ES-I3 (cell line): ENCODE measurements at regions not wholly inside any gene's neighbourhood (a gene's known extent, or its start where the extent isn't known, plus 50 kb on each side); places are given as distances from the start of the nearest gene placed in this dataset.

ENCODE experiments used
- H3K36me3 ChIP-seq: 2 replicates; pipeline ENCODE4 v1.6.1; 2013; ENCODE audit warnings: mild to moderate bottlenecking, low read length, control low read depth, moderate library complexity; ENCODE audit not compliant: insufficient read depth
- H3K4me1 ChIP-seq: 2 replicates; pipeline ENCODE4 v1.6.1; 2013; ENCODE audit warnings: mild to moderate bottlenecking, control low read depth, low read length; ENCODE audit not compliant: insufficient read depth
- H3K9ac ChIP-seq: 2 replicates; pipeline ENCODE4 v1.6.1; 2013; ENCODE audit warnings: low read depth, mild to moderate bottlenecking, low read length, moderate library complexity
- H3K9me3 ChIP-seq: 2 replicates; pipeline ENCODE4 v1.6.1; 2013; ENCODE audit warnings: mild to moderate bottlenecking, low read length, moderate library complexity; ENCODE audit not compliant: control insufficient read depth, insufficient read depth

DNA sequence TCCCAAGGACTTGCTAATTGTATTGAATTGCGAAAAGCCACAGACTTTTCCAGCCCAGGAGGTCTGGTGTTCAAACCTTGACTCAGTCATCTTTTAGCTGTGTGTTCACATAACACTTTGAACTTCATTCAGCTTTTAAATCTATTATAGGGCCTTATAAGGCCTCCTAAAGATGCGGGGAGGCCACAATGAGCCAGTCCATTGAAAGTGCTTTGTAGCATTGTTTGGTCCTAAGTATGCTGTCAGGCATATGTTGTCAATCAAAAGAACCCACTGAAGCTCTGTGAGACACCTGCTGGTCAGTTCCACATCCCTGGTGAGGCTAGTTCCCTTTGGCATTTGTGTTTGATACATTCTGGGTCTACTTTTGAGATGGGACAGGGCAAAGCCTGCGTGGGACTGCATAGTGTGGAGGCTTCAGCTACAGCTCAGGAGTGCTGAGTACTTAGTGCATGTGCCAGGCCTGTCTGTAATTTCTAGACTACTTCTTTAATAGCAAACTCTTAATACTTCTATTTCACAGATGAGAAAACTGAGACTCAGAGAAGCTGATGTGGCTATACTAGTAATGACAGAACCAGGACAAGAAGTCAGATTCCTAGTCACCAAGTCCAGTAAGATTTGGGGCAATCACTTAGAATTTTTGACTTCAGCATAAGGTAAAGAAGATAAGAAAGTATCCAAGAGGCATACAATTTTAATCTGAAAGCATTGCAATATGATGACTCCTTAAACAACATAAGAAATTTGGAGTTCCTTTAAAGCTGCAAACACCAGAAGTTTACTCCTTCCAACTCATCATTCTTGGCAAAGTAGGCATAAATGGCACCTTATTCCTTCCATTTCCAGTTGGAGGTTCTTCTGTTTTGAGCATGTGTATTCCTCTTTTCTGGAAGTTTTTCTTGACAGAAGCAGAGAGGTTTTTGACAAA lies 213.0 kb downstream of the PDCD6IP start:
- no peak overlapping the region for H3K9ac ChIP-seq
- no peaks in the 10 kb centered on the region for H3K36me3 ChIP-seq
- H3K9me3 ChIP-seq, result no peaks in the 10 kb centered on the region
- H3K4me1 ChIP-seq, result peaks cover 16% of the 10 kb centered on the region

DNA sequence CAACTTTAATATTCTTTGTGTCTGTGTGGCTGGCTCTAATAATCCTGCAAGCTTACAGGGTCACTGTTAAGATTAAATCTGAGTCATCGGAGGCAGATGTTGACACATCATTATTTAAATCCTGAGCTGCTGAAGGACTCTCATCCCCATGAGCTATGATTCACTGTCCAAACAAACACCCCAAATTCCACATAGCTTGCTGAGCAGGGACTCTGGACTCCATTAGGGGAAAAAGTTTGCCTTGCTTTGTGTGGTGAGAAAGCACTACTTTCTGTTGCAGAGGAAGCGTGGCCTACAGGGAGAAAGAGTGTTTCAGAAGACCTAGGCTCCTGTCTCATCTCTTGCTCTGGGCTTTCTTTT lies 213.7 kb downstream of the PDCD6IP start:
- H3K36me3 ChIP-seq, result no peaks in the 10 kb centered on the region
- peaks cover 16% of the 10 kb centered on the region for H3K4me1 ChIP-seq
- no peak overlapping the region for H3K9ac ChIP-seq
- no peaks in the 10 kb centered on the region for H3K9me3 ChIP-seq

DNA sequence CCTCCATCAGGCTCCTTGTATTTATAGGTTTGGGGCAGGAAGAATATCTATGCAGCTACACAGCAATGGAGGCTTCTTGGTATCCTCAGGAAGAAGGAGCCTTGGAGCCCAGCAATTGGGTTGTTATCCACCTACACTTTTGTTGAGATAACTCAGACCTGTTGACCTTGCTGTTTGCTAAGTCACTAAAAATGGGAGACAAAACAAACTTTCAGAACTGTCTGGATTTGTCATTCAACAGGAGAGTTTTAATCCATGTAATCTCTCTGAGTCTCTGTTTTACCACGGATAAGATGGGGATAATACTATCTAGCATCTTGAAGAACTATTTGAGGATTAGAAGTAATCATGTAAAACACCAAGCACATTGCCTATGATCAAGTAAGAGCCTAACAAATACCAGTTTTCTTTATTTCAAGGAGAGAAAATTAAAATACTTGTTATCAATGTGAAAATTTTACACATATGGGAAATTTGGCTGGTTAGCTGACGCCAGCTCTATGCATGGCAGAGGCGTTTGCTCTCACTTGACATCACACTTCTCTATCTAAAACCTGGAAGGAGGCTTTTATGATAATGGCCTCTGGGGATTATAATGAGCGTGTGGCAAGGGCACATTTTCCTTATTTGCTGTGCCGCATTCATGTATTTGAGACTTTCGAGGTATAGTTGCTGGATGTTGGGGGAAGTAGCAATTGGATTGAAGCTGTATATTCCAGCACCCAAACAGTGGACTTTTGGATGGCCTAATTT lies 215.6 kb downstream of the PDCD6IP start:
- Histone ChIP-seq H3K9ac (no peak overlapping the region), H3K4me1 (0 out of 2 replicates have a peak, but pooled peaks cover 6% of the 10 kb centered on the region), H3K36me3 (no peaks in the 10 kb centered on the region), H3K9me3 (no peaks in the 10 kb centered on the region)

DNA sequence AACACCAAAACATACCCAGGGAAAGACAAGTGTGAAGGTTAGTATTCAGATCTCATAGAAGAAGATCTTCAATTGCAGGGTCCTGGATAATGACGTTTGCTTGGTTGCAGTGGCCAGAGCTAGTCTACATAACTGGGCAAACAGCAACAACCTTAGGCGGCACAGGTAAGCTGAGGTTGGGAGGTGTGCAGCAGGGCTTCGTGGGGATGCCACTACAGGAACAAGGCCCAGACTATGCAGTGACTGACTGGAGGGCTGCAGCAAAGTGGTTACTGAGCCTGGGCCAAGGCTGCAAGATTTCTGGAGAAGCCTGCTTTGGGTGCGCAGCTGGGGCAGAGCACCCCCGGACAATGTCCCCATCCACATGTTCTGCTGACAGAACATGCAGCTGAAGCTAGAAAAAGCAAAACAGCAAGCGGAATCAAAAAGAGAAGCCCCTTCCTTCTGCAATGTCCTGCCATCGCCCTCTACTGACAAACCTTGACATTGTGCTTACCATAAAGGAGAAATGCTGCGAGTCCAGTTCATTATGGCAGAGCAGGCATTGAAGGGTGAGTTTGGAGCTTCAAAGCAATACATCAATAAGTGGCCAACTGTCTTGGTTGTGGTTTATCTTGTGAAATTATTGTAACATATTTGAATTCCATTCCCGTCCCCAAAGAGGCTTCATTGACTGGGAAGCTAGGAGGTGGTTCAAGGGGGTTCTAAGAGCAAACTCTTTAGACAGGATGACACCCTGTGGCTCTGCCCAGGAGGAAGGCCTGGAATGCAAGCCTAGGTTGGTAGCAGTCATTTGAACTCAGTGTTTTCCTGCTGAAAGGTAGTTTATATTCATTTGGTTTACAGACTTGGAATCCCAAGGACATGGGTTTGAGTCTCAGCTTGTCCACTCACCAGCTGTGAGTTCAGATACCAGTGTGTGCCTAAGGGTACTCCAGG lies 217.0 kb downstream of the PDCD6IP start:
- no peak overlapping the region for H3K9ac ChIP-seq
- H3K4me1 ChIP-seq, result 0 out of 2 replicates have a peak, but pooled peaks cover 6% of the 10 kb centered on the region
- no peaks in the 10 kb centered on the region for H3K9me3 ChIP-seq
- no peaks in the 10 kb centered on the region for H3K36me3 ChIP-seq

DNA sequence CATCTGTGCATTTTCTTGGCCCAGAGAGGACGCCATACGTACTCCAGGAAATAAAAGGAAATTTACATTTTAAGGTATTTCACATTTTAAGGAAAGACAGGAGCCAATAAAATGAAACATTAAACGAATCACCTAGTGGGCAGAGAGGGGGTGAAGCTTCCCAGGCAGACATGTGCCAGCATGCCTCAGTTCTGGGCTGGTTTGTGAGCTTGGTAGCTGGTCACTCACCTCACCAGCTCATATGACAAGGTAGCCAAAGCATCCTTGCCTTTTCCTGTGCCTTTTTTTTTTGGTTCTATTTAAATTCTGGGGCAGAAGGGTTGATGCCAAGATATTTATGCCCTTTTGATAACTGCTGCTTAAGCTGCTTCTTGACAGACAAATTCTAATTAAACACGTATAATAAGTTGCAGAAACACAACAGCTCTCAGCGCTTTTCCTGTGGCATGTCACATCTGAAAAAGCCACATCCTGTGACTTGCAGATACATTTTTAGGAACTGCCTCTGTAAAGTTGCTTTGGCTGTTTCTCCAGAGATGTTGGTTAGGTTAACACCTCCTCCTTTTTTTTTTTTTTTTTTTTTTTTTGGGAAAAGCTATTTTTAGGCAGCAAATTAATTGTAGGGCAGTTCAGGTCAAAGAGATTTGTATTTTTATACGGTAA lies 218.6 kb downstream of the PDCD6IP start:
- Histone ChIP-seq H3K9me3 (no peaks in the 10 kb centered on the region), H3K4me1 (no peaks in the 10 kb centered on the region), H3K9ac (no peak overlapping the region), H3K36me3 (no peaks in the 10 kb centered on the region)

DNA sequence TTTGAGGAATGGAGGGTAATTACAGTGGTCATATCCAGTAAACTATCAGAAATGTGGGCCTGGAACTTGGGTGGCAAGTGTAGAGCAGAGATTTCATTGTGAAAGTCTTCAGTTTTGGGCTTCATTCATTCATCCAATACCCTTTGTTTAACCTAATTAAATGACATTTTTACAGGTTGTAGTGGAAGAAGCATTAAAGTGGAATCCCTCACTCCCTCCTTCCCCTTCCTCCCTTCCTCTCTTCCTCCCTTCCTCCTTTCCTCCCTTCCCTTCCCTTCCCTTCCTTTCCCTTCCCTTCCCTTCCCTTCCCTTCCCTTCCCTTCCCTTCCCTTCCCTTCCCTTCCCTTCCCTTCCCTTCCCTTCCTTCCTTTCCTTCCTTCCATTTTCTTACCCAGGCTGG lies 219.3 kb downstream of the PDCD6IP start:
- no peaks in the 10 kb centered on the region for H3K9me3 ChIP-seq

DNA sequence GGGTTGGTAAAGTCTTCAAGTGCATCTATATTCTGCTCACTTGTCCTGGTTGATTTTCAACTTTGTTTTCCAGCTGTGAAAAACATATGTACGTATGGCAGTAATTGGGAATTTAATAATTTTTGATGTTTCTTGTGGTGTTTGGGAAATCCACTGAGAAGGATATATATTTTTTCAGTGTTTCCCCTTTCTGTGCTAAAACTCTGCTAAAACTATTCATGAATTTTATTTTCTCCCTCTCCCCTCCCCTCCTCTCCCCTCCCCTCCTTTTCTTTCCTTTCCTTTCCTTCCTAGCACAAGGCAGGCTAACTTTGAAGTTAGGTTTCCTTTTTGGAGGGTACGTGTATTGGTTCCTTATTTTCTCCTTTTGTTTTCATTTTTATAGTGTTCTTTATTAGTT lies 220.7 kb downstream of the PDCD6IP start:
- no peaks in the 10 kb centered on the region for H3K4me1 ChIP-seq
- no peak overlapping the region for H3K9ac ChIP-seq

More for the DNA sequence above, 219.3 kb downstream of the PDCD6IP start:
- H3K36me3 ChIP-seq, result no peaks in the 10 kb centered on the region
- no peak overlapping the region for H3K9ac ChIP-seq
- H3K4me1 ChIP-seq, result no peaks in the 10 kb centered on the region

DNA sequence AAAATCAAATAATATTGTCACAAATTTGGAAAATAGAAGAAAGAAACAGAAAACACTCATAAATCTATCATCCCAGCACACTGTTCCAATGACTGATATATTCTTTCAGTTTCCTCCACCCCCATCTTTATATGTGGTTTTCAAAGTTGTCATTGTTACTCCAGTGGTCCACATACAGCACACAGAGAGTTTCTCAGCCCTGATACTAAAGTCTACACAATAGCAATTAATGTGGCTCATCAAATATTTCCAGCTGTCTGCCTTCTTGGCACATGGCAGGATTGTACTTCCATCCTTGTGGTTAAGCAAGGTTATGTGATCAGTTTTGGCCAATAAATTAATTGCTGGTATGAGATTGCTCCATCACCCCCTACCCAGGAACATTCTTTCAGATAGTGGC lies 221.7 kb downstream of the PDCD6IP start:
- Histone ChIP-seq H3K4me1 (no peaks in the 10 kb centered on the region), H3K9me3 (no peaks in the 10 kb centered on the region), H3K9ac (no peak overlapping the region), H3K36me3 (no peaks in the 10 kb centered on the region)

More for the DNA sequence above, 220.7 kb downstream of the PDCD6IP start:
- Histone ChIP-seq H3K36me3 (no peaks in the 10 kb centered on the region), H3K9me3 (no peaks in the 10 kb centered on the region)

DNA sequence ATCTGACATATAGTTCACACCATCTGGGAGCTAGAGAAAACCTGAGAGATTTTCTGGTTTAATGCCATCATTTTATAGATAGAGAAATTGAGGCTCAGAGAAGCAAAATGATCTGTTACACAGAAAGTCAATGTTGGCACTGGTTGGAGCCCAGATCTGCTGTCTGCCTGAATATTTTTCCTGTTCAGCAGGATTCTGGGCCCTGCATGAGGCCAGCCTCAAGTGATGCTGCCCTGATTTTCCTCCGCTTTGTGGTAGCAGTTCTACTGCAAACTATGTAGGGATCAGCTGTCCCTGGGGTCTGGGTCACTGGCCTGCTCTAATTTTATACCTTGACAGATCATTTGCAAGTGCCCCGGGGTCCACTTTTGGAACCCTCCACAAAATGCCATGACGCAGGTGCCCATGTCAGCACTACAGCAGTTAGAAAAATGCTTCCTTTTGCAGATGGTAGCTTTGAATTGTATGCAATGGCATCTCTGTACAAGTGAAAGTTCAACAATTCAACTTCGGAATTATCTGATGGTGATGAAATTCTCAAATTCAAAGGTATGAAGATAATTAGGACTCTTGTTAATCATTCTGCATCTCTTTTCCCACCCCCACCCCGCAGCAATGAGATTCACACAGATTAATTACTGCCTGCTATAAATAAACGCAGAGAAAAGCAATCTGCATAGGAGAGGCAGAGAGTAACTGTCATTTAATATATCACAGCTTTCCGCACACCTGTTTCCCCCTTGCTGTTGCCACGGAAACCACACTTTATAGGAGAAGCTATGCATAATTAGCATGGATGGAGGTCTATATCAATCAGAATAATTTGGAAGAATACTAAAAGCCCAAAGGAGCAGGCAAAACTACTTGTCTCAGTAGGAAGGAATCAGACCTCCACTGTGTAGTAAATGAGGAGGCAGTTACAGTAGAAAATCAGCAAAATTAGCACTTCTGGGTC lies 222.6 kb downstream of the PDCD6IP start:
- no peak overlapping the region for H3K9ac ChIP-seq
- no peaks in the 10 kb centered on the region for H3K4me1 ChIP-seq

DNA sequence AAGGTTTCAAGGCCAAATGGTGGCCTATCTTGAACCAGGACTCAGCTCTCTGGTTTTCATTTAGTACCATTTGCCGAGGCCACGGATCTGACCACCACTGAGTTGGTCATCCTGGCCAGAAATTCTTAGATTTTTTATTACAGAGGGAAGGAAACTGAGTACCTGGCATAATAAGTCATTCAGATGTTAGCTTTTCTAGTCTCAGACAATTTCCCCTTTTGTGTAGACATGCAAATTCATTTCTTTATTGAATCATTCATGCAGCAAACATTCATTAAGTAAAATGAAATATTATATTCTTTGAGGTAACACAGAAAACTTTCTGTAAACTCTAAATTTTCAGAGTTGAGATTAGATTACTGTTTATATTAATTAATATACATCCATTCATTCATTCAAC lies 223.7 kb downstream of the PDCD6IP start:
- Histone ChIP-seq H3K36me3 (no peaks in the 10 kb centered on the region), H3K9ac (no peak overlapping the region), H3K9me3 (no peaks in the 10 kb centered on the region), H3K4me1 (no peaks in the 10 kb centered on the region)

More for the DNA sequence above, 222.6 kb downstream of the PDCD6IP start:
- no peaks in the 10 kb centered on the region for H3K36me3 ChIP-seq
- no peaks in the 10 kb centered on the region for H3K9me3 ChIP-seq

DNA sequence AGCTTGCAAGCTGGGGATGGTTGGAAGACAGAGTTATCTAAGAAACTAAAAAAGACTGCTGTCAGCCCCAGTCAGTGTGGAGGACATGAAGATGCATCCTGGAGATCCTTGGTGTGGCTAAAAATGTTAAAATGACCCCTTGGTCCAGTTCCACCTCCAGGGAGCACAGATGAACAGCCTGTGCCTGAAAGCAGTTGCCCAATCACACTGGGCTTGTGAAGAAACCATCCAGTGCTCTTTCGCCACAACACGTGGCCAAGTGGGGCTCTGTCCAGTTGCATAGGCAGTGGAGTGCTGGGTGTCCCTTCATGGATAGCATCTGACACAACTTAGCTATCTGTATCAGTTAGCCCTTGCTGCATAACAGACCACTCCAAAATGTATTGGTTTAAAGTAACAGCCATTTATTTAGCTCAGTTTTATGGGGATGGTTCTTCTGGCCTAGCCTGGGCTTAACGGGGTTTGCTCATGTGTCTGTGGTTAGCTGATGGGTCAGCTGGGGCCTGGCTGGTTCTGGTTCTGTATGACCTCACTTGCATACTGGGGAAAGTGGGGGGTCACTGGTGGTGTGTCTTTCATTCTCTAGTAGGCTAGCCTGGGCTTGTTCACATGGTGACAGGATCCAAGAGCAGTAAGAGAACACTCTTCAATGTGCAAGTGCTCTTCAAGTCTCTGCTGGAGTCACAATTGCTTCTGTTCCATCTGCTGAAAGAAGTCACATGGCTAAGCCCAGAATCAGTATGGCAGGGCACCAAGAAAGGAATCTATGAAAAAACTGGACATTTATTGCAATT lies 226.2 kb downstream of the PDCD6IP start:
- Histone ChIP-seq H3K9ac (no peak overlapping the region), H3K36me3 (no peaks in the 10 kb centered on the region), H3K9me3 (no peaks in the 10 kb centered on the region), H3K4me1 (no peaks in the 10 kb centered on the region)

DNA sequence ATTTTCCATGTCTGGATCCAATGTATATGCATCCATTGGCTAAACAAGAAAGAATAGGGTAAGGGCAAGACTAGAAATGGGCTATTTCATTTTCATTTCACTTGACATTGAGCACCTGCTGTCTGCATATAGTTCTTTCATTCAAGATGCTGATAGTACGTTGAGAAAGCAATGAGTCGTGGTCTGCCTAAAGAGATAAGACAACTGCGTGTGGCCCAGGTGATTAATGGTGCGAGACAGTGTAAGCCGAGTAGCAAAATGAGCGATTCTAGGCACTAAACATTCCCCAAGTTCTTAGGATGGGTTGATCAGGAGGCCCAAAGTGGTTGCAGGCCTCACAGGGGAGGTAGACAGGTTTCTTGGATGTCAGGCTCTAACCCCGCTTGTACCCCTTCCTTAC lies 235.4 kb downstream of the PDCD6IP start:
- no peaks in the 10 kb centered on the region for H3K36me3 ChIP-seq
- no peaks in the 10 kb centered on the region for H3K9me3 ChIP-seq
- no peak overlapping the region for H3K9ac ChIP-seq
- H3K4me1 ChIP-seq, result no peaks in the 10 kb centered on the region
